ENCODE measurements at regions not wholly inside any gene's neighbourhood (a gene's known extent, or its start where the extent isn't known, plus 50 kb on each side); places are given as distances from the start of the nearest gene placed in this dataset.

GRCh38 chr13:74438901-74439300 lies 304.7 kb upstream of the KLF12 start:
- no peak for DNase-seq (ENCODE audit: insufficient read length)
- TF ChIP-seq POLR2AphosphoS5 (IDR thresholded peaks at IDR 0.05; ENCODE audit: low read depth, low read length) (no peak), POLR2A (IDR thresholded peaks at IDR 0.05; ENCODE audit: low read depth, low read length) (no peak), TAF1 (IDR thresholded peaks at IDR 0.05; ENCODE audit: borderline replicate concordance, low read depth, low read length) (no peak)
- no peak for FAIRE-seq

DNA sequence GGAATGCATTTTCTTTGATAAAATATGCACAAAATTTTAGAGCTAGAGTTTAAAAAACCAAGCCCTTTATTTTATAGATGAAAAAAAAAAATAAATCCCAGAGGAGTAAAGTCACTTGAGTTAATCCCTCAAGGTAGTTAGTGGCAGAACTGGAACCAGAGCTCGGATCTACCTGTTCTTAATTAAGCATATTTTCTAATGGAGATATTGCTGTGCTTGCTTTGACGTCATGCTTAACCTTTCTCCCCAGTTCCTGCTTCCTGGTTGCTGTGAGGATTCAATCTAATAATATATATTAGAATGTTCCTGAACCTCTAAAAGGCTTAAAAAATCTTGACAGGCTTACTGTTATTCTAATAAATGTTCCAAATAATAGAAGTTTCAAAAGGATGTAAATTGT lies 300.6 kb upstream of the KLF12 start:
- FAIRE-seq (no peak), DNase-seq (ENCODE audit: insufficient read length) (no peak)
- no peak for TF ChIP-seq TAF1 (IDR thresholded peaks at IDR 0.05; ENCODE audit: borderline replicate concordance, low read depth, low read length)
- TF ChIP-seq POLR2A (IDR thresholded peaks at IDR 0.05; ENCODE audit: low read depth, low read length): no peak
- no peak for TF ChIP-seq POLR2AphosphoS5 (IDR thresholded peaks at IDR 0.05; ENCODE audit: low read depth, low read length)

DNA sequence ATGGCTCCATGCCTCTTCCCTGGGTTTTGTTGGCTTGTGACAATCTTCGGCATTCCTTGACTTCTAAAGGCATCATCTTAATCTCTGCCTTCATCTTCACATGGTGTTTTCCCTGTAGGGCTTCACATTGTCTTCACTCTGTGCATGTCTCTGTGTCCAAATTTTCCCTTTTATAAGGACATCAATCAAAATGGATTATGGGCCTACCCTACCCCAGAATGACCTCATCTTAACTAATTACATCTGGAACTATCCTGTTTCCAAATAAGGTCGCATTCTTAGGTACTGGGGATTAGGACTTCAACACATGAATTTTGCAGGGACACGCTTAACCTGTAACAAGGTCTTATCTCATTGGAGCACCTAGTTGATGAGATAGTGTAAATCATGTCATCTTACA lies 290.3 kb upstream of the KLF12 start:
- no peak for DNase-seq (ENCODE audit: insufficient read length)
- FAIRE-seq: no peak
- TF ChIP-seq POLR2AphosphoS5 (IDR thresholded peaks at IDR 0.05; ENCODE audit: low read depth, low read length) (no peak), POLR2A (IDR thresholded peaks at IDR 0.05; ENCODE audit: low read depth, low read length) (no peak), TAF1 (IDR thresholded peaks at IDR 0.05; ENCODE audit: borderline replicate concordance, low read depth, low read length) (no peak)

DNA sequence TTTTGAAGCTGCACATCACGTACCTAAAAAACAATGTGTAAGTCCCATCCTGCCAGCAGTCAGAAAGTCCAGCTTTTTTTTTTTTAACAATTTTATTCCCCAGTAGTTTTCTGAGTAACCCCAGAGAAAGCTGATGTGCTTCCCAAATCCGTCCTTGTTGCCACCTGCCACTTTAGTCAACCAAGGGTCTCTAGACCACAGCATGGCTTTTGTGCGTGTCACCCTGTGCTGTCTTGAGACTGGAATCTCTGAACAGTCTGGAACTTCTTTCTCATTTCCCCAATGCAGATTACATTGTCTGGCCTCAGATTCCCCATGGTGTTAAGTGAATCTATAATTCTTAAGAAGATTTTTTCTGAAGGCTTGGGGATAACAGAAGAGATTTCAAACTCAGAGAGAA lies 289.2 kb upstream of the KLF12 start:
- FAIRE-seq (no peak), DNase-seq (ENCODE audit: insufficient read length) (no peak)
- TF ChIP-seq TAF1 (IDR thresholded peaks at IDR 0.05; ENCODE audit: borderline replicate concordance, low read depth, low read length) (no peak), POLR2A (IDR thresholded peaks at IDR 0.05; ENCODE audit: low read depth, low read length) (no peak), POLR2AphosphoS5 (IDR thresholded peaks at IDR 0.05; ENCODE audit: low read depth, low read length) (no peak)

DNA sequence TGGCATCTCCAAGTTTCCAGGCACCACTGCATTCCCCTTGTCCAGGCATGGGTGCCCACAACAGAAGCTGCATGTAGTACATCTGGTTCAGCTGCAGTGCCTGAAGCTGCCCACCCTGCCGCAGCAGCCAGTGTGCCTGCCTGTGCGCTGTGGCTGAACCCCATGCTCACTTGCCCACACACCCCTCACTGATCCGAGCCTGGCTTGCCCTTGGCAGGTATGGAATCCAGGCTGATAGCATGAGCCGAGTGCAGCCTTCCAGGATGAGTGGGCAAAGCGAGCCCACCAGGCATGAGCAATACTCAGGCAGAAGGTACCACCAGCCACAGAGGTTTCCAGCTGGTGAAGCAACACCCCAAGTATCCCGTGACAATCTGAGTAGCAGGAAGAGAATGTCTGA lies 280.3 kb upstream of the KLF12 start:
- FAIRE-seq: no peak

GRCh38 chr13:74413482-74413881 lies 279.3 kb upstream of the KLF12 start:
- TF ChIP-seq POLR2AphosphoS5 (IDR thresholded peaks at IDR 0.05; ENCODE audit: low read depth, low read length) (no peak), POLR2A (IDR thresholded peaks at IDR 0.05; ENCODE audit: low read depth, low read length) (no peak), TAF1 (IDR thresholded peaks at IDR 0.05; ENCODE audit: borderline replicate concordance, low read depth, low read length) (no peak)
- DNase-seq (ENCODE audit: insufficient read length) (no peak), FAIRE-seq (no peak)

More for the DNA sequence above, 280.3 kb upstream of the KLF12 start:
- TF ChIP-seq POLR2AphosphoS5 (IDR thresholded peaks at IDR 0.05; ENCODE audit: low read depth, low read length) (no peak), TAF1 (IDR thresholded peaks at IDR 0.05; ENCODE audit: borderline replicate concordance, low read depth, low read length) (no peak), POLR2A (IDR thresholded peaks at IDR 0.05; ENCODE audit: low read depth, low read length) (no peak)
- no peak for DNase-seq (ENCODE audit: insufficient read length)

GRCh38 chr13:74409551-74409950 lies 275.3 kb upstream of the KLF12 start:
- DNase-seq (ENCODE audit: insufficient read length) (no peak), FAIRE-seq (no peak)
- TF ChIP-seq POLR2A (IDR thresholded peaks at IDR 0.05; ENCODE audit: low read depth, low read length) (no peak), POLR2AphosphoS5 (IDR thresholded peaks at IDR 0.05; ENCODE audit: low read depth, low read length) (no peak), TAF1 (IDR thresholded peaks at IDR 0.05; ENCODE audit: borderline replicate concordance, low read depth, low read length) (no peak)

DNA sequence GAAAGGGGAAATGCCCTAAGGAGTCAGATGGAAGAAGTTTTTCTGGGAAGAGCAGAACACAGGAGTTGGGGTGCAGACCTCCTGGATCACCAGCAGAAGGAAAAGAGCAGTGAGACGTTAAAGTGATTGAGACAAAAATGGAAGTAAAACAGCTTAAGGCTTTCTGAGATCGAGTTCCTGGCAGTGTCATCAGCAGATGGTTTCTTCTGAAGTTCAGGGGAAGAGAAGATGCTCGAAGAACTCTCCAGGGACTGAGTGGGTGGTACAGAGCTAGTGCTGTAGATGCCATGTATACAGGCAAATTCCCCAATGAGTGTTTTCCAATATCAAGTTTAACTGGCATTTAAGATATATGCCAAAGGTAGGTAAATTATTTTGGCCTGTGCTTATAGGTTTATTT lies 272.2 kb upstream of the KLF12 start:
- FAIRE-seq: no peak
- TF ChIP-seq POLR2A (IDR thresholded peaks at IDR 0.05; ENCODE audit: low read depth, low read length) (no peak), POLR2AphosphoS5 (IDR thresholded peaks at IDR 0.05; ENCODE audit: low read depth, low read length) (no peak), TAF1 (IDR thresholded peaks at IDR 0.05; ENCODE audit: borderline replicate concordance, low read depth, low read length) (no peak)
- no peak for DNase-seq (ENCODE audit: insufficient read length)

DNA sequence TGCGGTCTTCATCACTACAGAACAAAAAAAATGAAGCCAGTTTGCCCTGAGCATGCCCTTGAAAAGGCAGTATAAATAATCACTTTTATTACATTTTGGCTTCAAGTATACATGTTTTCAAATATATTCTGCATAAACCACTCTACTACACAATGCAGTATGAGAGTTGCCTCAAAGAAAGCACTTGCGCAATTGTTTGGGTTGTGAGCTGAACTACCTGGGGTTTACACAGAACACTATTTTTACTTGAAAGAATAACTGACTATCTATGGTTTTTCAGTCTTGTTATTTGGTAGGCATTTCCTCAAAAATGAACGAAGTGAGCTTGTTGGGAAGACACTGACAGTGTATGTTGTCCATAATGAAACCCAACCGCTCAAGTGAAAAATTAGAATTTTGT lies 264.4 kb upstream of the KLF12 start:
- FAIRE-seq (no peak), DNase-seq (ENCODE audit: insufficient read length) (no peak)
- TF ChIP-seq POLR2AphosphoS5 (IDR thresholded peaks at IDR 0.05; ENCODE audit: low read depth, low read length) (no peak), POLR2A (IDR thresholded peaks at IDR 0.05; ENCODE audit: low read depth, low read length) (no peak), TAF1 (IDR thresholded peaks at IDR 0.05; ENCODE audit: borderline replicate concordance, low read depth, low read length) (no peak)

GRCh38 chr13:74389056-74389455 lies 254.9 kb upstream of the KLF12 start:
- DNase-seq (ENCODE audit: insufficient read length) (no peak), FAIRE-seq (no peak)
- TF ChIP-seq TAF1 (IDR thresholded peaks at IDR 0.05; ENCODE audit: borderline replicate concordance, low read depth, low read length): no peak

DNA sequence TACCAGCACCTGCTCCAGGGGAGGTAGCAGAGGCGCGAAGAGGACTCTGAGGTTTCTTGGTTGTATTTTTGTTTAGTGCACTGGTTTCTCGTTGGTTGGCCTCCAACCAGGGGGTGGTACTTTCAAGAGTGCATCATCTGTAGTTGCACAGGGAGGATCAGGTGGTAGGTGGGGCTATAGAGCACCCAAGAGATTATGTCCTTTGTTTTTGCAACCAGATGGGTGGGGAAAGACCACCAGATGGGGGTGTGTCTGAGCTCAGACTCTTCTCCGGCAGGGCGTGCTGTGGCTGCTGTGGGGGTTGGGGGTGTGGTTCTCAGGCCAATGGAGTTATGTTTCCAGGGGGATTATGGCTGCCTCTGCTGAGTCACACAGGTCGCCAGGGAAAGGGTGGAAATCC lies 254.4 kb upstream of the KLF12 start:
- TF ChIP-seq TAF1 (IDR thresholded peaks at IDR 0.05; ENCODE audit: borderline replicate concordance, low read depth, low read length) (no peak), POLR2AphosphoS5 (IDR thresholded peaks at IDR 0.05; ENCODE audit: low read depth, low read length) (no peak), POLR2A (IDR thresholded peaks at IDR 0.05; ENCODE audit: low read depth, low read length) (no peak)
- no peak for DNase-seq (ENCODE audit: insufficient read length)
- no peak for FAIRE-seq

DNA sequence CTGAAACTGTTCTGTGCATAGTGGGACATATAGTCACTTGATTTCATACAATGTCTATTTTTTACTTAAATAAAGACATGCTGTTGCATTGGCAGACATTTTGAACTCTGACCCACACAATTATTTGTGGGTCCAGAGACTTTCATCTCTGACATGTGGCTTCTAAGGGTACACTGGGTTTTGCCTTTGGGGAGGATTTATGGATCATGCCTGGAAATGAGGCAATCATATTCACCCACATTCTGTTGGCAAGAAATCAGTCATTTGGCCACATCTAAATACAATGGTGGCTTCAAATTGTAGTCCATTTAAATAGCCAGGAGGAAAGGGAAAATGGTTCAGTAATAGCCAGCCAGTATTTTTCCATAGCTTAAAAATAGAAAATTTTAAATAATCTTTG lies 238.3 kb upstream of the KLF12 start:
- DNase-seq (ENCODE audit: insufficient read length) (no peak), FAIRE-seq (no peak)

GRCh38 chr13:74367193-74367592 lies 233.0 kb upstream of the KLF12 start:
- DNase-seq (ENCODE audit: insufficient read length): no peak
- no peak for FAIRE-seq
- TF ChIP-seq TAF1 (IDR thresholded peaks at IDR 0.05; ENCODE audit: borderline replicate concordance, low read depth, low read length): no peak
- TF ChIP-seq POLR2AphosphoS5 (IDR thresholded peaks at IDR 0.05; ENCODE audit: low read depth, low read length): no peak
- no peak for TF ChIP-seq POLR2A (IDR thresholded peaks at IDR 0.05; ENCODE audit: low read depth, low read length)

More for the DNA sequence above, 238.3 kb upstream of the KLF12 start:
- TF ChIP-seq POLR2A (IDR thresholded peaks at IDR 0.05; ENCODE audit: low read depth, low read length) (no peak), POLR2AphosphoS5 (IDR thresholded peaks at IDR 0.05; ENCODE audit: low read depth, low read length) (no peak), TAF1 (IDR thresholded peaks at IDR 0.05; ENCODE audit: borderline replicate concordance, low read depth, low read length) (no peak)

All from GM12892 (cell line).